ENCODE measurements at regions not wholly inside any gene's neighbourhood (a gene's known extent, or its start where the extent isn't known, plus 50 kb on each side); places are given as distances from the start of the nearest gene placed in this dataset.

GRCh38 chr5:31052937-31053658 lies 140.4 kb upstream of the CDH6 start:
- no peak for TF ChIP-seq CTCF (IDR thresholded peaks at IDR 0.05; ENCODE audit: low read length, missing control alignments)
- H3K4me3 ChIP-seq (replicated peaks; ENCODE audit: low read depth, low read length) = no peak overlapping the region
- DNase-seq (ENCODE audit: low read depth) = no peak

GRCh38 chr5:31051316-31051715 lies 142.2 kb upstream of the CDH6 start:
- no peak for DNase-seq (ENCODE audit: low read depth)
- no peak overlapping the region for H3K4me3 ChIP-seq (replicated peaks; ENCODE audit: low read depth, low read length)
- no peak for TF ChIP-seq CTCF (IDR thresholded peaks at IDR 0.05; ENCODE audit: low read length, missing control alignments)

GRCh38 chr5:31049936-31050704 lies 143.4 kb upstream of the CDH6 start:
- no peak for DNase-seq (ENCODE audit: low read depth)
- TF ChIP-seq CTCF (IDR thresholded peaks at IDR 0.05; ENCODE audit: low read length, missing control alignments) = no peak
- H3K4me3 ChIP-seq (replicated peaks; ENCODE audit: low read depth, low read length) = no peak overlapping the region

GRCh38 chr5:31049461-31049860 lies 144.0 kb upstream of the CDH6 start:
- no peak overlapping the region for H3K4me3 ChIP-seq (replicated peaks; ENCODE audit: low read depth, low read length)
- no peak for TF ChIP-seq CTCF (IDR thresholded peaks at IDR 0.05; ENCODE audit: low read length, missing control alignments)
- no peak for DNase-seq (ENCODE audit: low read depth)

GRCh38 chr5:31048282-31049270 lies 144.9 kb upstream of the CDH6 start:
- peak; percentile 21 for DNase-seq (ENCODE audit: low read depth)
- TF ChIP-seq CTCF (IDR thresholded peaks at IDR 0.05; ENCODE audit: low read length, missing control alignments) = no peak
- H3K4me3 ChIP-seq (replicated peaks; ENCODE audit: low read depth, low read length) = no peak overlapping the region

- TF ChIP-seq CTCF (IDR thresholded peaks at IDR 0.05; ENCODE audit: low read length, missing control alignments) = no peak
- DNase-seq (ENCODE audit: low read depth) = peak; percentile 63
- H3K4me3 ChIP-seq (replicated peaks; ENCODE audit: low read depth, low read length) = no peak overlapping the region
Observed at GRCh38 chr5:31047621-31048020, 145.9 kb upstream of the CDH6 start.

All from fibroblast of pulmonary artery (primary cell).